Keratinocyte (primary cell): ENCODE measurements at regions not wholly inside any gene's neighbourhood (a gene's known extent, or its start where the extent isn't known, plus 50 kb on each side); places are given as distances from the start of the nearest gene placed in this dataset.

Source experiments
- DNase-seq: peaks from one replicate; pipeline ENCODE4 v3.0.0-alpha.2; 2011; ENCODE audit warnings: low read depth, missing footprints, low spot score
- FAIRE-seq: peaks from 2 replicates; lab custom pipeline; 2011; peaks lifted over from hg19 to GRCh38; lab: Jason Lieb, UNC
- H2AFZ ChIP-seq: 2 replicates; pipeline ENCODE4 v1.6.0; 2012; ENCODE audit warnings: low read length, control low read depth, inconsistent platforms; ENCODE audit not compliant: control insufficient read depth
- H3K27ac ChIP-seq: 2 replicates; pipeline ENCODE4 v1.5.1; 2011; ENCODE audit warnings: low read length; ENCODE audit not compliant: control insufficient read depth, insufficient read depth
- H3K27me3 ChIP-seq: 3 replicates; pipeline ENCODE4 v1.6.0; 2011; ENCODE audit warnings: low read length; ENCODE audit not compliant: control insufficient read depth, insufficient read depth; ENCODE audit errors: extremely low read depth
- H3K36me3 ChIP-seq, 2 experiments: 2 replicates in 1 of 2; 3 replicates in 1 of 2; pipeline ENCODE4 v1.5.1; 2011; ENCODE audit warnings: low read length in 2 of 2, mild to moderate bottlenecking in 1 of 2; ENCODE audit not compliant: control insufficient read depth in 2 of 2, insufficient read depth in 2 of 2; ENCODE audit errors: extremely low read depth in 1 of 2
- H3K4me1 ChIP-seq: 3 replicates; pipeline ENCODE4 v1.5.1; 2011; ENCODE audit warnings: low read length; ENCODE audit not compliant: control insufficient read depth, insufficient read depth; ENCODE audit errors: extremely low read depth
- H3K4me2 ChIP-seq: 3 replicates; pipeline ENCODE4 v1.6.0; 2011; ENCODE audit warnings: low read depth, low read length; ENCODE audit not compliant: control insufficient read depth, insufficient read depth; ENCODE audit errors: extremely low read depth
- H3K4me3 ChIP-seq, 3 experiments: fragments of 200-600 bp in 1 of 3; sonication (generic) in 1 of 3; 2 replicates in 2 of 3; 3 replicates in 1 of 3; pipeline ENCODE4 v1.5.1; 2011 to 2016; ENCODE audit warnings: low read length in 3 of 3, mild to moderate bottlenecking in 3 of 3, control low read depth in 2 of 3, inconsistent platforms in 1 of 3, low read depth in 1 of 3, mixed read lengths in 1 of 3, mixed run types in 1 of 3, moderate library complexity in 1 of 3; ENCODE audit not compliant: control insufficient read depth in 2 of 3, insufficient read depth in 2 of 3; ENCODE audit errors: extremely low read depth in 1 of 3
- H3K79me2 ChIP-seq: 2 replicates; pipeline ENCODE4 v1.6.0; 2012; ENCODE audit warnings: low read length; ENCODE audit not compliant: control insufficient read depth, insufficient read depth
- H3K9ac ChIP-seq: 3 replicates; pipeline ENCODE4 v1.6.0; 2011; ENCODE audit warnings: low read length; ENCODE audit not compliant: control insufficient read depth, insufficient read depth; ENCODE audit errors: extremely low read depth
- H3K9me1 ChIP-seq: 3 replicates; pipeline ENCODE4 v1.6.0; 2011; ENCODE audit warnings: low read length; ENCODE audit not compliant: control insufficient read depth, insufficient read depth; ENCODE audit errors: extremely low read depth
- H3K9me3 ChIP-seq: 2 replicates; pipeline ENCODE4 v1.5.1; 2012; ENCODE audit warnings: low read depth, low read length; ENCODE audit not compliant: control insufficient read depth
- H4K20me1 ChIP-seq: 3 replicates; pipeline ENCODE4 v1.6.0; 2011; ENCODE audit warnings: low read length; ENCODE audit not compliant: control insufficient read depth, insufficient read depth; ENCODE audit errors: extremely low read depth
- EZH2 ChIP-seq: IDR thresholded peaks from one replicate; pipeline ENCODE4 v1.6.1; 2012; ENCODE audit warnings: inconsistent platforms, mild to moderate bottlenecking, low read length, moderate library complexity
- dilution Hi-C: fragments of 300-500 bp; cut with MboI; formaldehyde crosslinking; loops from one replicate; pipeline ENCODE4 v1.7.0; 2020; ENCODE audit warnings: low sequenced_read_pairs; ENCODE audit not compliant: extremely low pct_ligation_motif_present
- TF ChIP-seq, protein P1 (sequence below), 3 experiments: IDR thresholded peaks in 1 of 3; conservative IDR thresholded peaks in 1 of 3; optimal IDR thresholded peaks in 1 of 3; 2 replicates in 2 of 3; 3 replicates in 1 of 3; pipeline versions ENCODE3 to v1.5.1; 2011; ENCODE audit warnings: low read length in 3 of 3, mild to moderate bottlenecking in 3 of 3, moderate library complexity in 2 of 3, control low read depth in 1 of 3, inconsistent platforms in 1 of 3; ENCODE audit not compliant: insufficient read depth in 2 of 3; ENCODE audit errors: extremely low read depth in 1 of 3

DNA sequence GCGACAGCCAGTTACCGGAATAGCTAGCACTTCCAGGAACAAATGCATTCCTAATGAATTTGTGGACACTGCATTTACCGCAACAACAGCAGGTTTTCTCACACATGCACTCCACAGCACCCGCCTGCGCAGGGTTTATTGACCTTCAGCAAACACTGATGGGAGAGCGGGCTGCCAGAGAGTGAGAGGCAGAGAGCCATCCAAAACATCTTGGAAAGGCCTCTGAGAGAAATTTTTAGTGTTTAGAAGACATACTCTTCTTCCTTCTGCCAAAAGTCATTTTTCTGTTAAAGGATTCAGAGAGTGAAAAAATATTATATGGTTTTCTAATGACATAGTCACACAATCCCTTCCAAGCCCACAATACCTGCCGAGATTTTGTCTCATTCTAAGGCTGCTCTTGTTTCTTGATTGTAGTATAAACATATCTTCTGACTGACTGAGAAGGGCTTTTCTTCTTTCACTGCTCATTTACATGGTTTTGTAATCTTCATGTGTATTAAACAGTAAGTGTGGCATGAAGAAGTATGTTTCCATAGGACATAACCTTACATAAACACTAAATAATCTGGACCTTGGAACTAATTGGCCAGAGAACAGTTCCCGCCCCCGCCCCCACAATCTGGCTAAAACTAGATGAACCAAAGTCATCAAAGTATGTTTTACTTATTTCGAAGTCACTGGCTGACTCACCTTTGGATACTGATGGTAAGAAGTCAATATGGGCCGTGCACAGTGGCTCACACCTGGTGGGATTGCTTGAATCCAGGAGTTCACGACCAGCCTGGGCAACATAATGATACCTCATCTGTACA, 432.5 kb upstream of the MEF2C start:
- H2AFZ ChIP-seq, result no peak overlapping the region
- no peak for FAIRE-seq

DNA sequence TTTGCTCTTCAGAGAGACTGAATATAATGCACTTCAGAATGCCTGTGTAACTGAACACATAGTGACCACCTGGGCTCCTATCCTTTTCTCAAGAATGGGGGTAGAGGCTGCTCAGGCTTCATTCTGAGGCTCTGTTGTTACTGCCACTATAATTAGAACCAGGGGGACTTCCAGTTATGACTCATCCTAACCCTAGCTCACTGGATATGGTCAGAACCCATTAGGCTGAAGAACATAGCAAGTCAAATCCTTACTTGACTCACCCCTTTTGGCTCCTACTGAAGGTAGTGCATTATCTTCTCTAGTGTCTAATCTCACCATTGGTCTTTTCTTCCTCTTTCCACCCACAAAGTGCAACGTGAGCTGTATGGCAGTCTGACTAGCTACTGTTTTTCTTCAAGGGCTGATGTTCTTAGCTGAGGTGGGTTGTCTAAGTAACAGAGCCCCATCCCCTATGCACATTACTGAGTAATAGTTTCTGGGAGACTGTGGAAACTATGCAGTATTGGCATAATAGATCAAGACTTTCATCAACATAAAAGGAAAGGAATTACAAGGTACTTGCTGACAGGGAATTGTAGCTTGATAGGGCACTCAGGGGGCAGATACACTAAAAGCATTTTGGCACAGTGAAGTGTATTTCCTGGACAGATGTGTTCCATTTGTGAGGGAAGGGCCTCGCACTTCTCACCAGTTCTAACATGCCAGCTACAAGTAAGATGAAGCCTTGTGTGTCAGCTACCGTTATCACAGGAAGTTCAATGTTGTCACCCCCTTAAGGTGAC, 431.0 kb upstream of the MEF2C start:
- H3K4me3 ChIP-seq, result no peak overlapping the region
- FAIRE-seq (peak; percentile 78), DNase-seq (peak; percentile 17)
- H3K9me1 ChIP-seq, result no peaks in the 10 kb centered on the region
- no peaks in the 10 kb centered on the region for H3K36me3 ChIP-seq
- no peaks in the 10 kb centered on the region for H3K79me2 ChIP-seq
- peak overlapping the region; percentile 67 for H3K27ac ChIP-seq
- peak overlapping the region; percentile 24 for H2AFZ ChIP-seq
- peak overlapping the region; percentile 52 for H3K4me2 ChIP-seq
- H4K20me1 ChIP-seq, result no peaks in the 10 kb centered on the region
- no peaks in the 10 kb centered on the region for H3K27me3 ChIP-seq
- no peak for TF ChIP-seq EZH2
- TF ChIP-seq, protein P1, sequence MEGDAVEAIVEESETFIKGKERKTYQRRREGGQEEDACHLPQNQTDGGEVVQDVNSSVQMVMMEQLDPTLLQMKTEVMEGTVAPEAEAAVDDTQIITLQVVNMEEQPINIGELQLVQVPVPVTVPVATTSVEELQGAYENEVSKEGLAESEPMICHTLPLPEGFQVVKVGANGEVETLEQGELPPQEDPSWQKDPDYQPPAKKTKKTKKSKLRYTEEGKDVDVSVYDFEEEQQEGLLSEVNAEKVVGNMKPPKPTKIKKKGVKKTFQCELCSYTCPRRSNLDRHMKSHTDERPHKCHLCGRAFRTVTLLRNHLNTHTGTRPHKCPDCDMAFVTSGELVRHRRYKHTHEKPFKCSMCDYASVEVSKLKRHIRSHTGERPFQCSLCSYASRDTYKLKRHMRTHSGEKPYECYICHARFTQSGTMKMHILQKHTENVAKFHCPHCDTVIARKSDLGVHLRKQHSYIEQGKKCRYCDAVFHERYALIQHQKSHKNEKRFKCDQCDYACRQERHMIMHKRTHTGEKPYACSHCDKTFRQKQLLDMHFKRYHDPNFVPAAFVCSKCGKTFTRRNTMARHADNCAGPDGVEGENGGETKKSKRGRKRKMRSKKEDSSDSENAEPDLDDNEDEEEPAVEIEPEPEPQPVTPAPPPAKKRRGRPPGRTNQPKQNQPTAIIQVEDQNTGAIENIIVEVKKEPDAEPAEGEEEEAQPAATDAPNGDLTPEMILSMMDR (optimal IDR thresholded peaks at IDR 0.05 in 1 of 3, IDR thresholded peaks at IDR 0.05 in 1 of 3, conservative IDR thresholded peaks at IDR 0.05 in 1 of 3; ENCODE audit: extremely low read depth in 1 of 3, insufficient read depth in 2 of 3, low read length in 3 of 3), result no peak
- no peaks in the 10 kb centered on the region for H3K9me3 ChIP-seq
- H3K4me1 ChIP-seq, result peaks cover 11% of the 10 kb centered on the region
- dilution Hi-C loops, result no loop called here
- no peak overlapping the region for H3K9ac ChIP-seq

More for the DNA sequence above, 432.5 kb upstream of the MEF2C start:
- dilution Hi-C loops, result no loop called here
- no peak overlapping the region for H3K9ac ChIP-seq
- no peaks in the 10 kb centered on the region for H4K20me1 ChIP-seq
- H3K27me3 ChIP-seq, result no peaks in the 10 kb centered on the region
- DNase-seq, result no peak
- H3K27ac ChIP-seq, result no peak overlapping the region
- H3K9me3 ChIP-seq, result no peaks in the 10 kb centered on the region
- no peaks in the 10 kb centered on the region for H3K36me3 ChIP-seq
- H3K79me2 ChIP-seq, result no peaks in the 10 kb centered on the region
- TF ChIP-seq, protein P1 (optimal IDR thresholded peaks at IDR 0.05 in 1 of 3, IDR thresholded peaks at IDR 0.05 in 1 of 3, conservative IDR thresholded peaks at IDR 0.05 in 1 of 3; ENCODE audit: extremely low read depth in 1 of 3, insufficient read depth in 2 of 3, low read length in 3 of 3), result no peak
- TF ChIP-seq EZH2, result no peak
- H3K4me2 ChIP-seq, result no peak overlapping the region
- H3K9me1 ChIP-seq, result no peaks in the 10 kb centered on the region
- H3K4me3 ChIP-seq, result no peak overlapping the region
- peaks cover 11% of the 10 kb centered on the region for H3K4me1 ChIP-seq
